ENCODE measurements at regions not wholly inside any gene's neighbourhood (a gene's known extent, or its start where the extent isn't known, plus 50 kb on each side); places are given as distances from the start of the nearest gene placed in this dataset.

GRCh38 chr5:152270096-152270495 is 135.0 kb downstream of the NMUR2 start:
- DNase-seq: no peak

GRCh38 chr5:152269533-152269932 is 135.5 kb downstream of the NMUR2 start:
- DNase-seq: no peak

GRCh38 chr5:152264645-152265254 is 140.3 kb downstream of the NMUR2 start:
- no peak for DNase-seq

GRCh38 chr5:152262667-152263066 is 142.4 kb downstream of the NMUR2 start:
- no peak for DNase-seq

GRCh38 chr5:152260940-152261339 is 144.1 kb downstream of the NMUR2 start:
- no peak for DNase-seq

- no peak for DNase-seq
Observed at GRCh38 chr5:152259702-152260101, 145.4 kb downstream of the NMUR2 start.

GRCh38 chr5:152256580-152256979 is 148.5 kb downstream of the NMUR2 start:
- DNase-seq: no peak

GRCh38 chr5:152255411-152255810 is 149.7 kb downstream of the NMUR2 start:
- DNase-seq: no peak

- DNase-seq: no peak
Observed at GRCh38 chr5:152247850-152248385, 157.2 kb downstream of the NMUR2 start.

GRCh38 chr5:152246401-152246800 is 158.7 kb downstream of the NMUR2 start:
- peak; percentile 3 to 16 (median 8) for DNase-seq

GRCh38 chr5:152237531-152237930 is 167.5 kb downstream of the NMUR2 start:
- DNase-seq: peak in 3 of 4 experiments; percentile 2 to 30 (median 27)

GRCh38 chr5:152226191-152226590 is 178.9 kb downstream of the NMUR2 start:
- DNase-seq: no peak

- no peak for DNase-seq
Observed at GRCh38 chr5:152221721-152222629, 183.1 kb downstream of the NMUR2 start.

GRCh38 chr5:152218694-152219093 is 186.4 kb downstream of the NMUR2 start:
- DNase-seq: no peak

GRCh38 chr5:152205804-152206203 is 199.3 kb downstream of the NMUR2 start:
- no peak for DNase-seq

GRCh38 chr5:152202321-152202720 is 202.8 kb downstream of the NMUR2 start:
- DNase-seq: no peak

GRCh38 chr5:152193391-152194107 is 211.5 kb downstream of the NMUR2 start:
- DNase-seq: no peak

GRCh38 chr5:152188251-152188650 is 216.8 kb downstream of the NMUR2 start:
- no peak for DNase-seq

- no peak for DNase-seq
Observed at GRCh38 chr5:152187668-152188067, 217.4 kb downstream of the NMUR2 start.

GRCh38 chr5:152185547-152186245 is 219.4 kb downstream of the NMUR2 start:
- no peak for DNase-seq

- DNase-seq: no peak
Observed at GRCh38 chr5:152184266-152184665, 220.8 kb downstream of the NMUR2 start.

- DNase-seq: no peak
Observed at GRCh38 chr5:152181461-152181860, 223.6 kb downstream of the NMUR2 start.

GRCh38 chr5:152178350-152178699 is 226.8 kb downstream of the NMUR2 start:
- DNase-seq: no peak

Measured in suppressor macrophage (primary cell).